ENCODE measurements at regions not wholly inside any gene's neighbourhood (a gene's known extent, or its start where the extent isn't known, plus 50 kb on each side); places are given as distances from the start of the nearest gene placed in this dataset.

- Histone ChIP-seq H3K27ac (ENCODE audit: low read depth in 2 of 2, low read length in 1 of 2) (no peak overlapping the region), H2AFZ (ENCODE audit: low read depth) (no peak overlapping the region), H3K4me3 (ENCODE audit: low read depth in 2 of 2, low read length in 1 of 2) (no peak overlapping the region), H3K9me2 (no peaks in the 10 kb centered on the region), H3F3A (replicated peaks; ENCODE audit: insufficient read depth) (no peaks in the 10 kb centered on the region), H3K4me1 (ENCODE audit: control insufficient read depth in 1 of 2, insufficient read depth in 2 of 2, low read depth in 1 of 2, low read length in 1 of 2) (no peaks in the 10 kb centered on the region), H3K4me2 (no peak overlapping the region), H3K9ac (no peak overlapping the region), H3K36me3 (replicated peaks in 1 of 2; ENCODE audit: control insufficient read depth in 1 of 2, insufficient read depth in 2 of 2, low read length in 1 of 2) (no peaks in the 10 kb centered on the region), H3K9me3 (peaks cover 4% of the 10 kb centered on the region; the same call in 1 of the 2 replicates), H3K27me3 (ENCODE audit: insufficient read depth) (no peaks in the 10 kb centered on the region), H4K20me1 (ENCODE audit: insufficient read depth) (no peaks in the 10 kb centered on the region), H3K79me2 (ENCODE audit: insufficient read depth) (no peaks in the 10 kb centered on the region)
- no peak for DNase-seq
- TF ChIP-seq RCOR1 (IDR thresholded peaks at IDR 0.05; ENCODE audit: low read length), result no peak
- no peak for TF ChIP-seq NRF1 (IDR thresholded peaks at IDR 0.05; ENCODE audit: low read depth, low read length)
- TF ChIP-seq IRF3 (IDR thresholded peaks at IDR 0.05; ENCODE audit: low read depth, low read length), result no peak
- no peak for TF ChIP-seq USF1 (IDR thresholded peaks at IDR 0.05; ENCODE audit: borderline replicate concordance, low read depth)
- TF ChIP-seq GATA2 (CRISPR knock-in tag; IDR thresholded peaks at IDR 0.05), result no peak
- TF ChIP-seq FOSL2 (IDR thresholded peaks at IDR 0.05; ENCODE audit: borderline replicate concordance, low read depth), result no peak
- no peak for TF ChIP-seq RXRA (IDR thresholded peaks at IDR 0.05; ENCODE audit: borderline replicate concordance, low read depth)
- no peak for TF ChIP-seq USF2 (IDR thresholded peaks at IDR 0.05; ENCODE audit: borderline replicate concordance, low read depth, low read length)
- TF ChIP-seq PBX3 (IDR thresholded peaks at IDR 0.05), result no peak
- TF ChIP-seq TAF1 (IDR thresholded peaks at IDR 0.05; ENCODE audit: borderline replicate concordance, low read depth, low read length), result no peak
- no peak for TF ChIP-seq EZH2phosphoT487 (IDR thresholded peaks at IDR 0.05; ENCODE audit: borderline replicate concordance, low read depth)
- TF ChIP-seq GABPA (IDR thresholded peaks at IDR 0.05; ENCODE audit: low read depth), result no peak
- TF ChIP-seq CTCF (IDR thresholded peaks at IDR 0.05), result no peak
- ChIA-PET POLR2A (no interaction called here), CTCF (no interaction called here)
- 36% methylated on average over 4 of the region's 4 CpGs for WGBS (ENCODE audit: low lambda C conversion rate)
These were observed 58.2 kb downstream of the MEX3B start for GRCh38 chr15:81987628-81988027.
